CD4-positive, alpha-beta T cell (primary cell): ENCODE measurements at regions not wholly inside any gene's neighbourhood (a gene's known extent, or its start where the extent isn't known, plus 50 kb on each side); places are given as distances from the start of the nearest gene placed in this dataset.

ENCODE experiments used
- ATAC-seq: fragments of 200-7000 bp; cut with Tn5 transposase; one replicate; pipeline ENCODE4 v1.10.0; 2022; ENCODE audit warnings: mild to moderate bottlenecking; ENCODE audit not compliant: poor library complexity
- CTCF ChIA-PET: fragments of 350-600 bp; sonication (Branson Sonifier 250); formaldehyde crosslinking; loops from one replicate; lab custom pipeline; 2021; ENCODE audit warnings: antibody characterized with exemption, inconsistent platforms; lab: Charles Lee
- POLR2A ChIA-PET: fragments of 350-600 bp; sonication (Branson Sonifier 250); formaldehyde crosslinking; loops from one replicate; lab custom pipeline; 2021; ENCODE audit warnings: antibody characterized with exemption, inconsistent platforms; lab: Charles Lee
- DNase-seq, 14 experiments: peaks; one replicate each; pipeline ENCODE4 v3.0.0-alpha.2; 2013 to 2020; ENCODE audit warnings: mixed read lengths in 2 of 14
- H3K27ac ChIP-seq, 2 donors: one replicate each; pipeline versions ENCODE4 v1.5.1 to v1.7.0; 2013; ENCODE audit warnings: low read length in 2 of 2, low read depth in 1 of 2, mild to moderate bottlenecking in 1 of 2
- H3K27me3 ChIP-seq, 2 experiments: 1 replicate in 1 of 2; 2 replicates in 1 of 2; pipeline versions ENCODE4 v1.6.1 to v1.7.0; 2013; ENCODE audit warnings: low read length in 2 of 2, control low read depth in 1 of 2, mild to moderate bottlenecking in 1 of 2, moderate library complexity in 1 of 2; ENCODE audit not compliant: insufficient read depth in 2 of 2, control insufficient read depth in 1 of 2
- H3K36me3 ChIP-seq: one replicate; pipeline ENCODE4 v1.6.1; 2013; ENCODE audit warnings: low read length, control low read depth; ENCODE audit not compliant: insufficient read depth
- H3K4me1 ChIP-seq: one replicate; pipeline ENCODE4 v1.6.1; 2013; ENCODE audit warnings: low read length, control low read depth; ENCODE audit not compliant: insufficient read depth
- H3K4me3 ChIP-seq: one replicate; pipeline ENCODE4 v1.5.1; 2013; ENCODE audit warnings: mild to moderate bottlenecking, low read length, moderate library complexity
- H3K9me3 ChIP-seq, 2 experiments: 1 replicate in 1 of 2; 2 replicates in 1 of 2; pipeline versions ENCODE4 v1.6.1 to v1.7.0; 2013; ENCODE audit warnings: low read length in 2 of 2, mild to moderate bottlenecking in 2 of 2, control low read depth in 1 of 2, moderate library complexity in 1 of 2; ENCODE audit not compliant: control insufficient read depth in 1 of 2, insufficient read depth in 1 of 2
- H3K27ac Mint-ChIP-seq: one replicate; pipeline ENCODE4 v1.8.0; 2020; ENCODE audit warnings: mixed read lengths
- H3K27me3 Mint-ChIP-seq: one replicate; pipeline ENCODE4 v1.8.0; 2021; ENCODE audit warnings: mixed read lengths
- H3K36me3 Mint-ChIP-seq: one replicate; pipeline ENCODE4 v1.8.0; 2021; ENCODE audit warnings: low read depth, mixed read lengths
- H3K4me1 Mint-ChIP-seq: one replicate; pipeline ENCODE4 v1.8.0; 2021; ENCODE audit warnings: low read depth, mixed read lengths
- H3K4me3 Mint-ChIP-seq: one replicate; pipeline ENCODE4 v1.8.0; 2020; ENCODE audit warnings: mild to moderate bottlenecking, mixed read lengths
- H3K9me3 Mint-ChIP-seq: one replicate; pipeline ENCODE4 v1.8.0; 2020; ENCODE audit warnings: mixed read lengths
- CTCF ChIP-seq: fragments of 200-600 bp; IDR thresholded peaks from one replicate; pipeline ENCODE4 v1.8.0; 2022; ENCODE audit warnings: antibody characterized with exemption, mild to moderate bottlenecking
- intact Hi-C, 2 experiments: fragments of 100-400 bp; cut with DNase I in 1 of 2; cut with micrococcal nuclease in 1 of 2; formaldehyde crosslinking; loops; one replicate each; pipeline versions ENCODE4 v1.15.1 to v1.9.0; 2023 to 2025; cut with DNase I, micrococcal nuclease

- H3K9me3 ChIP-seq = peaks cover 3 to 12% of the 10 kb centered on the region in 2 experiments
- POLR2A ChIA-PET = interaction anchor here (0.6 kb wide), 1 partner anchor 123 kb away, joined by 3 read pairs; no protein-coding TSS in a partner anchor
- no peaks in the 10 kb centered on the region for H3K36me3 ChIP-seq
- peaks cover 10% of the 10 kb centered on the region for H3K4me1 Mint-ChIP-seq
- CTCF ChIA-PET = no interaction called here
- ATAC-seq (no peak), DNase-seq (no peak)
- H3K27ac Mint-ChIP-seq = no peak overlapping the region
- H3K9me3 Mint-ChIP-seq = peaks cover 3% of the 10 kb centered on the region
- H3K27me3 Mint-ChIP-seq = no peaks in the 10 kb centered on the region
- H3K4me3 ChIP-seq = no peak overlapping the region
- no peak overlapping the region for H3K27ac ChIP-seq
- no peaks in the 10 kb centered on the region for H3K4me1 ChIP-seq
- no peaks in the 10 kb centered on the region for H3K27me3 ChIP-seq
- no peak for TF ChIP-seq CTCF
- no peaks in the 10 kb centered on the region for H3K36me3 Mint-ChIP-seq
- intact Hi-C loops = no loop called here
- no peak overlapping the region for H3K4me3 Mint-ChIP-seq
These were observed 80.5 kb upstream of the DYRK2 start for GRCh38 chr12:67568055-67568454.

- intact Hi-C loops = no loop called here
- H3K4me1 Mint-ChIP-seq = peaks cover 19% of the 10 kb centered on the region
- ATAC-seq (no peak), DNase-seq (no peak)
- Histone ChIP-seq H3K4me3 (no peak overlapping the region), H3K9me3 (no peaks in the 10 kb centered on the region), H3K4me1 (no peaks in the 10 kb centered on the region), H3K27ac (no peak overlapping the region), H3K27me3 (no peaks in the 10 kb centered on the region), H3K36me3 (no peaks in the 10 kb centered on the region)
- no peaks in the 10 kb centered on the region for H3K36me3 Mint-ChIP-seq
- ChIA-PET CTCF (no interaction called here), POLR2A (interaction anchor here (1.0 to 1.2 kb wide), 2 partner anchors 18 to 89 kb away, joined by 3 read pairs; no protein-coding TSS in a partner anchor)
- no peak overlapping the region for H3K27ac Mint-ChIP-seq
- no peaks in the 10 kb centered on the region for H3K27me3 Mint-ChIP-seq
- no peak for TF ChIP-seq CTCF
- H3K4me3 Mint-ChIP-seq = no peak overlapping the region
- H3K9me3 Mint-ChIP-seq = peaks cover 2% of the 10 kb centered on the region
These were observed 76.1 kb upstream of the DYRK2 start for GRCh38 chr12:67572492-67572891.

- Histone ChIP-seq H3K4me3 (no peak overlapping the region), H3K27ac (no peak overlapping the region), H3K4me1 (peaks cover 7% of the 10 kb centered on the region), H3K9me3 (no peaks in the 10 kb centered on the region), H3K36me3 (no peaks in the 10 kb centered on the region), H3K27me3 (no peaks in the 10 kb centered on the region)
- CTCF ChIA-PET = no interaction called here
- Mint-ChIP-seq H3K36me3 (no peaks in the 10 kb centered on the region), H3K27me3 (no peaks in the 10 kb centered on the region), H3K4me1 (peaks cover 29% of the 10 kb centered on the region), H3K9me3 (peaks cover 2% of the 10 kb centered on the region), H3K27ac (no peak overlapping the region), H3K4me3 (no peak overlapping the region)
- POLR2A ChIA-PET = interaction anchor here (1.2 kb wide), 1 partner anchor 17 kb away, joined by 3 read pairs; no protein-coding TSS in a partner anchor
- TF ChIP-seq CTCF = no peak
- DNase-seq (no peak), ATAC-seq (no peak)
- intact Hi-C loops = no loop called here
These were observed 75.0 kb upstream of the DYRK2 start for GRCh38 chr12:67573566-67573965.
